Fibroblast of mammary gland (primary cell): ENCODE measurements at regions not wholly inside any gene's neighbourhood (a gene's known extent, or its start where the extent isn't known, plus 50 kb on each side); places are given as distances from the start of the nearest gene placed in this dataset.

ENCODE experiments used
- DNase-seq: peaks from one replicate; pipeline ENCODE4 v3.0.0-alpha.2; 2010; ENCODE audit warnings: low read depth
- H3K4me3 ChIP-seq: 2 replicates; pipeline ENCODE4 v1.5.1; 2011; ENCODE audit warnings: low read depth, mild to moderate bottlenecking, low read length, moderate library complexity; ENCODE audit not compliant: control insufficient read depth
- CTCF ChIP-seq: conservative IDR thresholded peaks from 2 replicates; pipeline ENCODE4 v1.5.1; 2011; ENCODE audit warnings: low read depth, low read length, inconsistent platforms; ENCODE audit not compliant: control insufficient read depth, insufficient read depth

- no peak overlapping the region for H3K4me3 ChIP-seq
- DNase-seq, result peak; percentile 36
- TF ChIP-seq CTCF, result peak; percentile 24
These were observed 63.8 kb upstream of the ANXA10 start for GRCh38 chr4:168028568-168028967.

DNA sequence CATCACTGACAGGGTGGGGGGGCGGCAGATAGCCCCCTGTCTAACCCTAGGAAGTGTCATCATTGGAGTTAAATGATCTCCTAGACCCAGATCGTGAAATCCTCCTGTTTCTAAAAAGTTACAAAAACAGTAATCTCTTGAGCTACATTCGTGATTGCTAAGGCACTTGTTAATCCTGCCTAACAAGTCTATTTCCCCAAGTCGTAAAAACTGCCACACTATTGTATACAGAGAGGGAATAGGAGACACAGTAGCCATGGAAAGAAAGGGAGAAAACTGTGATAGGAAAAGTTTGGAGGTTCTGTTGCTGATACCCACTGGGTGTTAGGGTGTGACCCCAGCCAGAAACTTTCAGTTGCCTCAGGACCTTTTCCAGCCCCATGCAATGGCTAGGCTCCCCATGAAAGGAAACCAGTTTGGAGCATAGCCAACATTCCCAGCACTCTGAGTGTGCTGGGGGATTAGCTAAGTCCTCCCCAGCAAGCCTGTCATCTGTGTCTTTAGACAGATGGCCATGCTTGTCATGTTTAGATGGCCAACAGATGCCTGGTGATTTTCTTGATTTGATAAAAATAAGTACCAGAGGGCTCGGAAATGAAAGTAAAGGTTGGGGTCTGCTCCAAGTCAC lies 63.3 kb upstream of the ANXA10 start:
- H3K4me3 ChIP-seq, result no peak overlapping the region
- DNase-seq, result peak; percentile 18
- no peak for TF ChIP-seq CTCF

- DNase-seq, result no peak
- no peak overlapping the region for H3K4me3 ChIP-seq
- no peak for TF ChIP-seq CTCF
These were observed 54.7 kb upstream of the ANXA10 start for GRCh38 chr4:168037676-168038075.

DNA sequence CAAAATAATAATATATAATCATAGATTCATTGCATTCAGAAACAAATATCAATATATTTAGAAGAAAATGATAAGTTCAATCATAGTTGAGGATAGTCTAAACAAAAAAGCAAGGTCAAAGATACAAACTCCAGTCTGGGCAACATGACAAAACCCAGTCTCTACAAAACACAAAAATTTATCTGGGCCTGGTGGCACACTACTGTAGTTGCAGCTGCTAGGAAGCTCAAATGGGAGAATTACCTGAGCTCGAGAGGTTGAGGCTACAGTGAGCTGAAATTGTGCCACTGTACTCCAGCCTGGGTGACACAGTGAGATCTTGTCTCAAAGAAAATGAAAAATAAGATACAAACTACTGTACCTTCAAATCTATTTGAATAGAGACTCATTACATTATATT lies 52.7 kb upstream of the ANXA10 start:
- no peak for DNase-seq
- no peak overlapping the region for H3K4me3 ChIP-seq
- TF ChIP-seq CTCF, result no peak
